Cardiac muscle cell (in vitro differentiated cells and primary cell): ENCODE measurements at regions not wholly inside any gene's neighbourhood (a gene's known extent, or its start where the extent isn't known, plus 50 kb on each side); places are given as distances from the start of the nearest gene placed in this dataset.
A peak's percentile ranks its signal among the peaks of the same experiment; 100 is the strongest.

Experiments used
- DNase-seq, 2 donors: peaks; one replicate each; pipeline versions ENCODE4 v3.0.0 to v3.0.0-alpha.2; 2010 to 2017; ENCODE audit warnings: low read depth in 1 of 2, low spot score in 1 of 2
- H3K27ac ChIP-seq: fragments of 200-600 bp; sonication (generic); 2 replicates; pipeline ENCODE4 v1.5.1; 2016
- H3K27me3 ChIP-seq: fragments of 200-600 bp; sonication (generic); 2 replicates; pipeline ENCODE4 v1.6.0; 2016; ENCODE audit warnings: control low read depth
- H3K36me3 ChIP-seq: fragments of 200-600 bp; sonication (generic); 2 replicates; pipeline ENCODE4 v1.5.1; 2016; ENCODE audit warnings: control low read depth
- H3K4me1 ChIP-seq: fragments of 200-600 bp; sonication (generic); 2 replicates; pipeline ENCODE4 v1.8.1; 2017; ENCODE audit warnings: low read depth, mild to moderate bottlenecking, mixed run types
- H3K4me3 ChIP-seq: fragments of 200-600 bp; sonication (generic); 2 replicates; pipeline ENCODE4 v1.5.1; 2016; ENCODE audit warnings: mild to moderate bottlenecking
- H3K9me3 ChIP-seq: fragments of 200-600 bp; sonication (generic); 2 replicates; pipeline ENCODE4 v1.5.1; 2017; ENCODE audit warnings: low read depth, mild to moderate bottlenecking, control low read depth
- TF ChIP-seq, protein P1 (sequence below): IDR thresholded peaks from 2 replicates; pipeline ENCODE4 v1.5.1; 2012; ENCODE audit warnings: low read depth, mild to moderate bottlenecking, low read length

DNA sequence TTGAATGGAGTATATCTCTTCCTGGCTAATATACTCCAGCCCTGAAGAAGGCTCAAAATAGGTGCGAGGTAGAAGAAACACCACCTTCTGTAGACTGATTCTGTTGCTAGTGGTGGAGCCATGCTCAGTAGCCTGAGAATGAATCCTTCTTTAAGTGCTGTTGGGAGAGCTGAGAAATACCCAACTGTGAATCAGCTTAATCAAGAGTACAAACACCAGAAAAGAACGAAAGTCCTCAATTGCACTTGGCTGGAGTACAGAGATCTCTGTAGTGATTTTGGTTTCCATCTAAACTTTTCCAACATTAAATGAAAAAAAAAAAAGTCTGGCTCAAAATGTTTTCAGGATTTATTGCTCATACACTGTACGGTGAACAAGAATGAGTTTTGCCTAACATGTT, 619.1 kb downstream of the METTL15 start:
- peak in 1 of 2 donors; percentile 13 for DNase-seq
- Histone ChIP-seq H3K27ac (no peak overlapping the region), H3K9me3 (no peaks in the 10 kb centered on the region), H3K4me3 (no peak overlapping the region), H3K27me3 (no peaks in the 10 kb centered on the region), H3K36me3 (no peaks in the 10 kb centered on the region), H3K4me1 (no peaks in the 10 kb centered on the region)
- TF ChIP-seq, protein P1, sequence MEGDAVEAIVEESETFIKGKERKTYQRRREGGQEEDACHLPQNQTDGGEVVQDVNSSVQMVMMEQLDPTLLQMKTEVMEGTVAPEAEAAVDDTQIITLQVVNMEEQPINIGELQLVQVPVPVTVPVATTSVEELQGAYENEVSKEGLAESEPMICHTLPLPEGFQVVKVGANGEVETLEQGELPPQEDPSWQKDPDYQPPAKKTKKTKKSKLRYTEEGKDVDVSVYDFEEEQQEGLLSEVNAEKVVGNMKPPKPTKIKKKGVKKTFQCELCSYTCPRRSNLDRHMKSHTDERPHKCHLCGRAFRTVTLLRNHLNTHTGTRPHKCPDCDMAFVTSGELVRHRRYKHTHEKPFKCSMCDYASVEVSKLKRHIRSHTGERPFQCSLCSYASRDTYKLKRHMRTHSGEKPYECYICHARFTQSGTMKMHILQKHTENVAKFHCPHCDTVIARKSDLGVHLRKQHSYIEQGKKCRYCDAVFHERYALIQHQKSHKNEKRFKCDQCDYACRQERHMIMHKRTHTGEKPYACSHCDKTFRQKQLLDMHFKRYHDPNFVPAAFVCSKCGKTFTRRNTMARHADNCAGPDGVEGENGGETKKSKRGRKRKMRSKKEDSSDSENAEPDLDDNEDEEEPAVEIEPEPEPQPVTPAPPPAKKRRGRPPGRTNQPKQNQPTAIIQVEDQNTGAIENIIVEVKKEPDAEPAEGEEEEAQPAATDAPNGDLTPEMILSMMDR, result no peak

DNA sequence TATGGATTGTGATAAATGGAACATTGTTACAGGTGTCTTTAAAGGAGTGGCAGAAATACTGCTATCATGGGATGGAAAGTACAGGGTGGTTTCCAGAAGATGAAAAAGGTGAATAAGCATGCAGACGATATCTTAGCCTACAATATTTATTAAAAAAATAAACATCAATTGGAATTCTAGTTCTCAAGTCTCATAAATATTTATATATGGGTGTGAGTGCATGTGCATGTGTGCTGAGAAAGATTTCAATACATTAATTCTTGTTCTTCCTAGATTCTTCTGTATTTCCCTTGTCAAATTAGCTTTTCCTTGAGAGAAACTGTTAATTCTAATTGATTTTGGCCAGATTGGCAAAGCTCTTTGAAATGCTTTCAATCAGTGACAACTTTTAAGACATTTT, 618.2 kb downstream of the METTL15 start:
- Histone ChIP-seq H3K27ac (no peak overlapping the region), H3K27me3 (no peaks in the 10 kb centered on the region)
- TF ChIP-seq, protein P1, result no peak

DNA sequence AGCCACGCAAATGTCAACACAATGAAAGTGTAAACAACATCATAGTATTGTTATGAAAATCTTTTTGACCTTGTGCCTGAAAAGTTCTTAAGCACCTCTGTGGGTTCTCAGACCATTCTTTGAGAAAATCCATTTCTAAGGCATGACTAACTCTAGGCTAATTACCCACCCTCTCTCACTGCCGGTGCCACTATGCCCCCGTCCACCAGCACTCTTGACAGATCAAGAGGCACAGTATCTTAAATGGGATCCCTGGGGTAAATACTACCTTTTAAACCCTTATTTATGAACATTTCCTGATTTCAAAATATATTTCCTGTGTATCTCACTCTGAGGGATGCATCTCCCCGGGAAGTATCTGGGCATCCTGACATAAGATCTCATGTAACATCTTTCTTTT, 607.5 kb downstream of the METTL15 start:
- TF ChIP-seq, protein P1, result no peak
- DNase-seq, result no peak

More for the DNA sequence above, 618.2 kb downstream of the METTL15 start:
- H3K36me3 ChIP-seq, result no peaks in the 10 kb centered on the region
- DNase-seq, result no peak
- H3K4me1 ChIP-seq, result no peaks in the 10 kb centered on the region
- H3K9me3 ChIP-seq, result no peaks in the 10 kb centered on the region
- H3K4me3 ChIP-seq, result no peak overlapping the region

DNA sequence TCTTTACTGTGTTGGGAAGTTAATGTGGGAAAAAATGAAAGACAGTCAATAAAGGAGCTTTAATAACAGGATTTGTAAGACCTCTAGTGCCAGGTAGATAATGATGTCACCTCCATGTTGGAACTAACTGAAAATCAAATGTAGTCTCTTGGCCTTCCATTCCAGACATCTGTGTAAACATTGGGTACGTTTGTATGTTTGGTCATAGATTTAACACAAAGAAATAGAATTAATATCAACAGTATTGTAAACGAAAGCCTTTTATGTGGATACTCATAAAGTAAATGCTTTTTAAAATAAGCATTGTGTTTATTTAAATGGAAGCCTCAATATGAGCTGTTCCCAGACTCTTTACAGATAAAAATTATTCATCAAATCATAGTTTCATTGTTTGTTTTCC, 605.7 kb downstream of the METTL15 start:
- no peak overlapping the region for H3K4me3 ChIP-seq
- no peaks in the 10 kb centered on the region for H3K36me3 ChIP-seq
- no peaks in the 10 kb centered on the region for H3K27me3 ChIP-seq
- H3K9me3 ChIP-seq, result no peaks in the 10 kb centered on the region
- H3K4me1 ChIP-seq, result no peaks in the 10 kb centered on the region
- DNase-seq, result no peak
- no peak overlapping the region for H3K27ac ChIP-seq
- TF ChIP-seq, protein P1, result no peak

More for the DNA sequence above, 607.5 kb downstream of the METTL15 start:
- Histone ChIP-seq H3K4me3 (no peak overlapping the region), H3K27me3 (no peaks in the 10 kb centered on the region), H3K9me3 (no peaks in the 10 kb centered on the region), H3K36me3 (no peaks in the 10 kb centered on the region), H3K4me1 (no peaks in the 10 kb centered on the region), H3K27ac (no peak overlapping the region)

DNA sequence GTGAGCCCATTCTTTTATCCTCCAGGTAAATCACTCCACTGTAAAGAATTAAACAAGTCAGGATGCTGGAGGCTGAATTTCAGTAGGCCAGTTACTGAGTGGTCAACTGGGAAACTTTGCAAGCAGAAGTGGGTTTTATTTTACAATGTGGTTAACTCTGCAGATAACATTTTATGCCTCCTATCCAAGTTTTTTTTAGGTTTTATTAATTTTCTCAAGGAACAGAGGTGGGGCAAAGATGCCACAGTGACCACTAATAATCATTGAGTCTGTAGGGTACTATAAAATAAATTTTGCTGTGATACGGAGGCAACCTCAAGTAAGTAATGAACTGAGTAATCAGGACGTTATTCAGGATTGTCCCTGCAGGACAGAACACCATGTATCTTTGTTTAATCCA, 599.9 kb downstream of the METTL15 start:
- Histone ChIP-seq H3K36me3 (no peaks in the 10 kb centered on the region), H3K4me1 (no peaks in the 10 kb centered on the region), H3K27ac (no peak overlapping the region), H3K4me3 (no peak overlapping the region), H3K27me3 (no peaks in the 10 kb centered on the region), H3K9me3 (no peaks in the 10 kb centered on the region)
- DNase-seq, result no peak
- TF ChIP-seq, protein P1, result no peak

DNA sequence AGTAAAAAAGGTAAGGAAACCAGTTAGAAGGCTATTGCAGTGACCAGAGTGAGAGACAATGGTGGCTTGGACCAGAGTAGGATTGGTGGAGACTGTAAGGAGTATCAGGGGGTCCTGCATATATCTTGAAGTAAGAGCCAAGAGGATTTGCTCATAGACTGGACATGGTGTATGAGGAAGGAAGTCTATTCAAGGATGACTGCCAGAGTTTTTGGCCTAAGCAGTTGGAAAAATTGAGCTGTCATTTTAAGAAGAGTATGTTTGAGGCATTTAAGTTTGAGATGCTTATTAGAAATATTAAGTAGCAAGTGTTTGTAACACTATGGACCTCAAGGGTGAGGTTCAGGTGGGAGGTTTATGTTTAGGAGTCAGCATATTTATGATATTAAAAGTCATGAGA, 596.6 kb downstream of the METTL15 start:
- peak in 1 of 2 donors; percentile 21 for DNase-seq
- TF ChIP-seq, protein P1, result no peak

More for the DNA sequence above, 596.6 kb downstream of the METTL15 start:
- no peaks in the 10 kb centered on the region for H3K27me3 ChIP-seq
- H3K4me1 ChIP-seq, result no peaks in the 10 kb centered on the region
- H3K4me3 ChIP-seq, result no peak overlapping the region
- no peak overlapping the region for H3K27ac ChIP-seq
- no peaks in the 10 kb centered on the region for H3K9me3 ChIP-seq
- H3K36me3 ChIP-seq, result no peaks in the 10 kb centered on the region
